GM19328 (cell line): ENCODE measurements at regions not wholly inside any gene's neighbourhood (a gene's known extent, or its start where the extent isn't known, plus 50 kb on each side); places are given as distances from the start of the nearest gene placed in this dataset.
"Not testable (repeated sequence)": the region's sequence is repeated elsewhere in the genome, so short reads cannot be mapped to it uniquely, and the experiment has no call there.

ENCODE experiments used
- ATAC-seq: cut with Tn5 transposase; IDR thresholded peaks from one replicate; pipeline ENCODE4 v1.9.1; 2021; ENCODE audit warnings: mild to moderate bottlenecking, moderate library complexity; ENCODE audit not compliant: unreplicated experiment

DNA sequence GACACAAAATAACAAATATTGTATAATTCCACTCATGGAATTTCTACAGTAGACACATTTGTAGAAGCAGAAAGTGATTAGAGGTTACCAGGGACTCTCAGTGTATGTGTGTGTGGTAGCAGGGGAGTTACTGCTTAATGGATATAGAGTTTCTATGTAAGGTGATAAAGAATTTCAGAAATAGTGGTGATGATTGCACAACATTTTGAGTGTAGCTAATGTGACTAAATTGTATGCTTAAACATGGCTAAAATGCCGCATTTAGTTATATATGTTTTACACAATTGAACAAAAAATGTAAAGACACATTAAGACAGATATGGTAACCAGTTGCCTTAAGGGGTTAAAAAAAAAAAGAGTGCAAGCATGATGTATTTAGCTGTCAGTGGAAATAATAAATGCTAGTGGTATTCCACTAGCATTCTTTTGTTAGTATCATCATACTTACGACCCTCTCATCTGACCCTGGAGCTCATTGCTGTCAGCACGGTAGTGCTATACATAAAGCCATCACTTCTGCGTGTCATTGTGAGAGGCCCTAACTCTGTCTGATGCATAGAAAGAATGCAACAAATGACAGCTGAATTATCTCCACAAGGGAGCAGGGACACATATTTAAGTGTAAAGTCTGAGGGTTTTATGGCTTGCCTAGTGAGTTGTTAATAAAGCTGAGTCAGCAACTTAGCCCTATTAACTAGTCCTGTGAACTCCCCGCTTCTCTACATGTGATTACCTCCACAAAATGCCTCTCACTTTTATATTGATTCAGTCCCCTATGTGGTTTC is 134.1 kb upstream of the RXFP2 start:
- ATAC-seq = no peak

DNA sequence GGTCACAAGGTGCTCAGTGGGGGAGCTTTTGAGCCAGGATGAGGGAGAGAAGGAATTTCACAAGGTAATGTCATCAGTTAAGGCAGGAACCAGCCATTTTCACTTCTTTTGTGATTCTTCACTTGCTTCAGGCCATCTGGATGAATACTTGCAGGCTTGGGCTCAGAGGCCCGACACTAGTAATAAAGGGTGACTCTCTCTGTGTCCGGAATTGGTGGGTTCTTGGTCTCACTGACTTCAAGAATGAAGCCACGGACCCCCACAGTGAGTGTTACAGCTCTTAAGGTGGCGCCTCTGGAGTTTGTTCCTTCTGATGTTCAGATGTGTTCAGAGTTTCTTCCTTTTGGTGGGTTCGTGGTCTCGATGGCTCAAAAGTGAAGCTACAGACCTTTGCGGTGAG is 131.8 kb upstream of the RXFP2 start:
- ATAC-seq = not testable (repeated sequence)

DNA sequence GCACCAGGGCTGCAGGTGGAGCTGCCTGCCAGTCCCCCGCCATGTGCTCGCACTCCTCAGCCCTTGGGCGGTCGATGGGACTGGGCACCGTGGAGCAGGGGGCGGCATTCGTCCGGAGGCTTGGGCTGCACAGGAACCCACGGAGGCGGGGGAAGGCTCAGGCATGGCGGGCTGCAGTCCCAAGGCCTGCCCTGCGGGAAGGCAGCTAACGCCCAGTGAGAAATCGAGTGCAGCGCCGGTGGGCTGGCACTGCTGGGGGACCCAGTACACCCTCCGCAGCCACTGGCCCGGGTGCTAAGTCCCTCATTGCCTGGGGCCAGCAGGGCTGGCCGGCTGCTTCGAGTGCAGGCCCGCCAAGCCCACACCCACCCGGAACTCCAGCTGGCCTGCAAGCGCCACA is 130.5 kb upstream of the RXFP2 start:
- not testable (repeated sequence) for ATAC-seq

DNA sequence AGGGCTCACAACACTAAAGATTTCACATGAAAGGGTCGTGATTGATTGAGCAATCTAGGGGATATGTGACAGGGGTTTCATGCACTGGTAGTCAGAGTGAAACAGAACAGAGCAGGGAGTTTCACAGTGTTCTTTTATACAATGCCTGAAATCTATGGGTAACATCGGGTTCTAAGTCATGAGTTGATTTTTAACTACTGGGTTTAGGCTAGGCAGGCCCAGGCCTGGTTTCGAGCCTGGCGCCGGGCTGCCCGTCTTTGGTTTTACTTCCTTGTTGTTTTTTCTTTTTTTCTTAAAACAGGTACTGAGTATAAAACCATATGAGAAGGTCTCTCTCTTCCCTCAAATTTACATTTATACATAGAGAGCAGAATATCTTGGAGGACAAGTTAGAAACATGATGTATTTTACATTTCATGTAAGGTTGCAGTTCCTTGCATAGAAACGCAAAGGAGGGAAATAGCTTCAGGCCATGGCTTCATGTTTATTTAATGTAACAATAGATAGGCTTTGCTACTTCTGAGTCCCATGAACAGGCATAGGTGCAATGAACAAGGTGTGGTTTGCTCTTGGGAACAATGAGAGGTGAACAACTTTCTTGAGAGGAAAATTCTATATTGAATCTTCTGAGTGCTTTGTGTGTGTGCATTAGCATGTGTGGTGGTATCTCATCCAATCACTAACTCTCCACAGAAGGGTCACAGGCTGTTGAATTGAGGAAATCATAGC is 128.9 kb upstream of the RXFP2 start:
- ATAC-seq = no peak

DNA sequence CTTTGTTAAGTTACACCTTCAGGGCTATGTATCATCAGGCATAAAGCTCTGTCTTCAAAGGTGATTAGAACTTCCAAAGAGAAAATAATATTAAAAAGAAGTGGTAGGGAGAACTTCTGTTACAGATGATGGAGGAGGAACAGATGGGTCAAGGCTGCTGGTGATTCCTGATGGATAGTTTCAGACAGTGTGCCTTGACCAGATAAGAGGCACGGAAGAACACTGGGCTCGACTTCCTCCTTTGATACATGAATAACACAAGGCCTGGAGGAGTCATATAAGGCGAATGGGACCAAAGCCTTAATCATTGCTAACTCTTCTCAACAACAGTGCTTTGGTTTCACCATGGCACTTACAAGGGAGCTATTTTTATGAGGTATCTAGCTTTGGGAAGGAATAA is 128.1 kb upstream of the RXFP2 start:
- no peak for ATAC-seq

DNA sequence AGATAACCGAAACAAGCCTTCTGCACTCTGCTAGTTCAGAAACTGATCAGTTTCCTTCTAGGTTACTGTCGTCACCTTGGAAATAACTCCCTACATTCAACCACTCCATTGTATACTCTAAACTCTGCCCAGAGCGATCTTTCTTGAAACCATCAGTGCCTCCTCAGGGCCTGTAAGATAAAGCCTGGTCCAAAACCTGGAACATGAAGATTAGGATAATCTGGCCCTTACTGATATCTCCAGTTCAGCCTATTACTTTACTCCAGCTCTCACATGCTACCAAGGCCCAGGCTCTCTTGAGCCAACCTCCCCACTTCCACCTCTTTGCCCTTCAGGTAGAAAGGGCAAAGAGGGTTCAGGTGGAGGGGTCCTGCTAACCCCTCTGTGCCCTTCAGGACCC is 125.3 kb upstream of the RXFP2 start:
- ATAC-seq = no peak

DNA sequence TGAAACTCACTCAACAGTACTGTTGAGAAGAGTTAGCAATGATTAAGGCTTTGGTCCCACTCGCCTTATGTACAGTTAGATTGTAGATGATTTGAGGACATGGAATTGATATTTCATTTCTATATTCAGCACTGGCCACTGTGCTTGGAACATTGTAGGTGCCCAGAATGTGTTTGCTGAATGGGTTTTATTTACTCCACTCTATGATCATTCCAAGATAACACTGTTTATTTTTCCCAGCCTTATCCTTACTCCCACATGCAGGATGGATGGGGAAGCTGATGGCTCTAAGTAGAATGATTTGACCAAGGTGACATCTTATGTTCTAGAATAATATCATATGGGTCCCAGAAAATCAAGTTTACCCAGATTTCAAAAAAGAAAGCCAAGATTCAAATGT is 124.6 kb upstream of the RXFP2 start:
- no peak for ATAC-seq

DNA sequence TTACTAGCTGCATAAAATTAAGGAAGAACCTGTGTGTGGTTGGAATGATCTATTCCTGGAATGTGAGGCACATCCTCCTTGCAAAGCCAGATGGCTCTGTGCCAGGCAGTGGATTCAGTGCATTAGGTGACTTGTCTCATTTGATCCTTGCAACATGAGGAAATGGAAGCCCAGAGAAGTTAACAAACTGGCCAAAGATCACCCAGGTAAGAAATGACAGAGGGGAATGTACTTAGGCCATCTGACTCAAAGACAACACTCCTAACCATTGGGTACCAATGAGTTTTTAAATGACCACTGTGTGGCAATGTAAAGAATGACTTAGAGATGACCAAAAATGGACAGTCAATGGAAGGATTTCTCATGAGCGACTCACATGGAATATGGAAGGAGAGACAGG is 114.2 kb upstream of the RXFP2 start:
- ATAC-seq = no peak

DNA sequence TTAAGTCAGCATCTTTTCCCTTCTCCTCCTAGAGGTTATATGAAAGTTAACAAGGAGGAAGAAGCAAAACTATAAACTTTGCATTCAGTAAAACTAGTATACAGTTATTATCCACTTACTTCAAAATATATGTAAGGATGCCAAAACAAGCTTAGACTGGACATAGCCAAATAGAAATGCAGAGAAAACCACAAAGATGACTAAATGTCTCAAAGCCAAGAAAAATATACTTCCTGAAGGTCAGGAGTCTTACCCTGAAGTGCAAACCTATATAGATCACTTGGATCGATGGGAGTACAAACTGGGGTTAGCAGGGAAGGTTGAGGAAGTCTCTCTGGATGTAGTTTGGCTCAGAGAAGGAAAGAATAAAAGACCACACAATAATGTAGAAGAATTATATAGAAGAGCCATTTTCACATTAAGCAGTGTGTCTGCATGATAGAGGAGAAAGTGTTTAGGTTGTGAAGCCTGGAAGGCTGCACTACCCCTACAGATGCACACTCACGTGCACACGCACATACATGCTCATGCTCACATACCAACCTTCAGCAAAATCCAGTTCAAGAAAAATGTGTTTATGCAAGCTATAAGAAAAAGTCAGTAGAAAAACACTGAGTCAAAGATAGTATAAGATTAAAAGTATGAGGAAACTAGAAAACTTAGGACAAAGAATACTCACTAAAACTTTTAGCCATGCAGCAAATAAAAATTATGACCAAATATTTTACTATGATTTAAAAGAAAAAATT is 112.1 kb upstream of the RXFP2 start:
- no peak for ATAC-seq

DNA sequence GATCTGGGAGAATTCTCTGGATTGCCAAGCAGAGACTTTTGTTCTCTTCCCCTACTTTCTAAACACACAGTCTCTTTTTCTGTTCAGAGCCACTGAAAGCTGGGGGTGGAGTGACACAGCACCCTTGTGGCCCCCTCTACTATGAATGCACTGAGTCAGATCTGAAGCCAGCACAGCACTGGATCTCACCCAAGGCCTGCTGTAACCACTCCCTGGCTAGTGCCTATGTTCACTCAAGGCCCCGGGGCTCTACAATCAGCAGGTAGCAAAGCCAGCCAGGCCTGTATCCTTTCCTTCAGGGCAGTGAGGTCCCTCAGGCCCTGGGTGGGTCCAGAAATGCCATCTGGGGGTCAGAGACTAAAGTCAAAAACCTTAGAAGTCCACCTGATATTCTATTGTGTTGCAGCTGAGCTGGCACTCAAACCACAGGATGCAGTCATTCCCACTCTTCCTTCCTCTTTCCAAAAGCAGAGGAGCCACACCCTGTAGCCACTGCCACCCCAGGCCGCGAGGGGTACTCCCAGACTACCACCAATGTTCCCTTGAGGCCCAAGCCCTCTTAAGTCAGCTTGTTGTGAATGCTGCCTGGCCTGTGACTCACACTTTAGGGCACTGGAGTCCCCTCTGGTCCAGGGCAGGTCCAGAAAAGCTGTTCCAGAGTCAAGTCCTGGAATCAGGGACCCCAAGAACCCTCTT is 110.1 kb upstream of the RXFP2 start:
- ATAC-seq = no peak

DNA sequence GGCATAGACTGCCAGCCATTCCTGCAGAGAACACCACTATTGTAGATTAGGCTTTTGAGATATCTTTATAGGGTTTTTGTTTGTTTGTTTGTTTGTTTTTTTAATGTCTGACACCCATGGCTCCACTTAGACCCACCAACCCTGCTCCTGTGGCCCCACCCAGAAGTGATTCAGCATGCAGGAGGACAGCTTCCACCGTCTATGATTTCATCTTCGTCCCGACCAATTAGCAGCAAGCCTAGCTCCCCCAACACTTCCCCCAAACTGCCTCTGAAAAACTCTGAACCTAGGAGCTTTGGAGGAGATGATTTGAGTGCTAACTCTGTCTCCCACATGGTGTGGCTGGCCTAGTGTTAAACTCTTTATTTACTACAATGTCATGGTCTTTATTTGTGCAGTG is 108.3 kb upstream of the RXFP2 start:
- ATAC-seq = no peak

DNA sequence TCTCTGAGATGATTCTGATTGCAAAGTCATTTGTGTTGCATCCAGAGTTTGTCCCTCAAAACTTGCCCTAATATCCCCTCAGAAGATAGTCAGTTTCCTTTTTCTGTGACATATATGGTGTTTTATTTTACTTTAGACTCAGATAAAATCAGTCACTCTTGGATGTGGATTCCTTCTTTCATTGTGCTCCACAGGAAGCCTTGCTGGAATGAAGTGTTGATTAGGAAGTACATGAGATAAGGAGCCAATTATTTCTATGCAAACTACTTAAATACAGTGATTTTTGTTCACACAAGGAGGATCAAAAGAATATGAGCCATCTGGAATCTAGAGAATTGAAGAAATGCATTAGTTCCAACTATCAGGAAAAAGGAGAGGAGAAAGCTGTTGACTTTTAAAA is 107.6 kb upstream of the RXFP2 start:
- no peak for ATAC-seq

DNA sequence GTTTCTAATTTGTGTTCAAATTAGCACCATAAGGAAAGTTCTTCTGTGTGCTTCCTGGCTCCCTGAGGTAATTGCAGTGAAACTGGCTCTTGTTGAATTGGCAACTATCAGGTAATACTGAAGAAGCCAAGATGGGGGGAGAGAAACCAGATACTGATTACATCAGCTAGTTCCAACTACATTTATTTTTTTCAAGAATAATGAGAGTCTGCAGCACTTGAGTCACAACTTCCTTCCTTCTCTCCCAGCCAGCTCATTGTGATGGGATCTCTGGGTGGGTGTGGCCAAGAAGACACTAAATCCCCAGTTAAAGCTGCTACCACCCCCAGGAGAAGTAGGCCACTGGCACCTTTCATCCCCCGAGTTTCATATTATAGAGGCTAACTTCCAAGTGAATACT is 100.7 kb upstream of the RXFP2 start:
- no peak for ATAC-seq

DNA sequence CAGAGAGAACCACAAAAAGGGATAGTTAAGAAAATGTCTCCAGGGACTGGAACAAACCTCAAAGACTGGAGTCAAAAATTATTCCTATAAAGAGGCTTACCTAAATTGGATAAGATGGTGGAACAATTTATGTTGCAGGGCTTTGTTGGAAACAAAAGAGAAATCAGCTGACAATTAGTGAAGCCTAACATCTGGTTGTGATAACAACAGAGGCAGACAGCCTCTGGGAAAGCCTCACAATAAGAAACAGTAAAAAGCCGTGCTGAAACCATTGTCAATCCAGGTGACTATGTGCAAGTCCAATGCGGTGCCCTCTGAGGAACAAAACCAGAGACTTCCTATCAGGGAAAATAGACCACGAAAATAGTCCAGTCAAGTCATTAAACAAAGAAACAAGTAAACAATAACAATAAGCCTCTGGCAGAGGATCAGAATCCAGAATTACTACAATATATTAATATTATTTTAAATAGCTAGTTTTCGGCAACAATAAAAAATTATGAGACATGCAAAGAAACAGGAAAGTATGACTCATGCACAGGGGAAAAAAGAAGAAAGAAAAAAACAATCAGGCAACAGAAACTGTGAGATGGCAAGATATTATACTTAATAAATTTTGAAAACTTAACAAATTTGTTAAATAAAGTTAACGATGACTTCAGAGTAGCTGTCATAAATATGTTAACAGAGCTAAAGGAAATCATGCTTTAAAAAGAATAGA is 99.7 kb upstream of the RXFP2 start:
- no peak for ATAC-seq

DNA sequence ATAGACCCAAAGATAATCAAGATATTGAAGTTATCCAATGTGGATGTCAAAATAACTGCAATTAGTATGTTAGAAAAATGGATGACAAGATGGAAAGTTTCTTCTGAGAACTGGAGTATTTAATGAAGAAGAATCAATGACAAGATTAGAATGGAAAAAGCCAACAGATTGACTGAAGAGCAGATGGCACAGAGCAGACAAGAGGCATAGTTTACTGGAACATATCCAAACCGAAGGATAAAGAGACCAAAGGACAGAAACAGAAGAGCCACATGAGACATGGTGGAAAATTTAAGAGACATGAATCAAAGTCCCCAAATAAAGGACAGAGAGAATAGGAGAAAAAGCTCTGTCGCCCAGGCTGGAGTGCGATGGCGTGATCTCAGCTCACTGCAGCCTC is 89.6 kb upstream of the RXFP2 start:
- no peak for ATAC-seq

DNA sequence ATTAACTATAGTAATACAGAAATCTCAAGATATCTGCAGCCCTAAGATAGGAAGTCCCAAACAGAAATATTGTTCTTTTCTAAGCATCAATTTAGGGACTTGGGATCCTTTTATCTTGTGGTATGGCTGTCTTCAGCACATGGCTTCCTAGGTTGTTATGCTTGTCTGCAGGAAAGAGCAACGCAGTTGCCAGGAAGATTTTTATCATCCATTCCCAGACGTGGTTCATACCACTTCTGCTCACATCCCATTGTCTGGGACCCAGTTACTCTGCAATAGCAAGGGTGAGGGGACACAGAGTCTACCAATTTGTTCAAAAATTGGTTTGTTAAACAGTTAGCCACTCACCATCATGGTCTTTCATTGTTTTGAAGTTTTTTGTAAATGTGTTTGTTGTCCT is 85.6 kb upstream of the RXFP2 start:
- no peak for ATAC-seq

DNA sequence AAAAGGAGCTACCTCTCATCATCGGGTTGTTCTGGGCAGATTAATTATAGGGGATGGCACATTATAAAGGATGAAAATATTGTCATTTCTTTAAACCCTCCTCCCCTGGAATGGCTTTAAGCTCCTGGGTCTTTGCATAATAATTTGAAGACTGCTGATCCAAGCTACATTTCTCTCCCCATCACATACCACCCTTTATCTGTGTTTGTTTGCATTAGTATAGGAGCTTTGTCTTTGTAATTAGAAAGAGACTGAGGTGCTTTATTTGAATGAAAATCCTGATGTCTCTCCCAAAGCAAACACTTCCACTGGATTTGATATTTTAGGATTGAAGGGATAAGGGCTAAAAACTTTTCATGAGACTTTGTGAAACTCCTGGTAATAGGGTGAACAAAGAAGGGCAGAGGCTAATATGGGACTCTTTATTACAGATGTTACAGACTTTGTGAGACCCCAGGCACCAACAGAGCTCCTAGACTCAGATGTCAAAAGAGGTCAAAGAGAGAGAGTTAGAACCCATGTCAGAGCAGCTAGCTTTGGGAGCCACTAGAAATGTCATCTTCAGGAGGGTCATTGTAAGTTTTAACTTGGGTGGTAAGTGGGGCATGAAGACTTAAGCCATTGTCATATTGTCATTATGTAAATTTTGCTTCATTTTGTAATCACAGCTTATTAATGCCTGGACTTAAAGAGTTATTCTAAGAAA is 75.3 kb upstream of the RXFP2 start:
- no peak for ATAC-seq

DNA sequence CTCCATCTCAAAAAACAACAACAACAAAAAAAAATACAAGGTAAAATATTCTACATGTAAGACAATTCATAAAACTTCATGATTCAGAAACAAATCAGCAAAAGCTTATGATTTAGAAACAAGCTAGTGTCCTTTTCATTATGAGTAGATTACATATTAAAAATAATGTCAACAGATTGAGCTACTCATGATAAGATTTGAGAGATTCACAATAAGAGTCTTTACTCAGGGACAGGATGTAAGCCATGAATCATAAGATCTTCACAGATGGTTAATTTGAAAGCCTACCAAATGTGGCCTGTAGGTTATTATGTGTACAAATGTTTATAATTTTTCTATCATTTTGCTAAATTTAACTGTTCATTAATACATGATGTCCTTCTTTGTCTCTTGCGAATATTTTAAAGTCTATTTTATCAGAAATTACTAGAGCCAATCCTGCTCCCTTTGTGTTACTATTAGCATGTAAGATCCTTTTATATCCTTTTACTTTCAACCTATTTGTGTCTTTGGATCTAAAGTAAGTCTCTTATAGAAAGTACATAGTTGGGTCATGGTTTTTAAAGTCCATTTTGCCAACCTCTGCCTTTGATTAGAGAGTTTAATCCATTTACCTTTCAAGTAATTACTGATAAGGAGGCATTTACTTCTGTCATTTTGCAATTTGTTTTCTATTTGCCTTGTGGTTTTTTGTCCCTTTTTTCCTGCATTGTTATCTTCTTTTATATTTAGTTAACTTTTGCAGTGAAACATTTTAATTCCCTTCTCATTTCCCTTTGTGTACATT is 68.3 kb upstream of the RXFP2 start:
- ATAC-seq = no peak

DNA sequence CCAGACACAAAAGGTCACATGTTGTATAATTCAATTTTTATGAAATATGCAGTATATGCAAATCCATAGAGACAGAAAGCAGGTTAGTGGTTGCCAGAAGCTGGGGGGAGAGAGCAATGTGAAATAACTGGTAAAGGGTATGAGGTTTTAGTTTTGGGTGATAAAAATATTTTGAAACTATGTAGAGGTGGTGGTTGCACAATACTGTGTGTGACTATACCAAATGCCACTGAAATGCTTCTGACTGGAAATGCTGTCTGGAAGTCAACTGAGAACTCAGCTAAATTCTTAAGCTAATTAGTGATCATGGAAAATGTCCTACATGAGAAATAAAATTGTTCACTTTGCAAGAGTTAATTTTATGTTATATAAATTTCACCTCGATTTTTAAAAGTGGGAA is 65.3 kb upstream of the RXFP2 start:
- ATAC-seq = no peak
